ENCODE measurements at regions not wholly inside any gene's neighbourhood (a gene's known extent, or its start where the extent isn't known, plus 50 kb on each side); places are given as distances from the start of the nearest gene placed in this dataset.

GRCh38 chr5:2282034-2282690, 399.4 kb upstream of the IRX4 start:
- DNase-seq, result no peak

GRCh38 chr5:2281446-2281845, 398.7 kb upstream of the IRX4 start:
- no peak for DNase-seq

- DNase-seq, result no peak
These were observed 397.6 kb upstream of the IRX4 start for GRCh38 chr5:2280318-2280717.

- no peak for DNase-seq
These were observed 396.2 kb upstream of the IRX4 start for GRCh38 chr5:2278825-2279456.

GRCh38 chr5:2277886-2278285, 395.2 kb upstream of the IRX4 start:
- DNase-seq, result no peak

GRCh38 chr5:2276101-2276500, 393.4 kb upstream of the IRX4 start:
- no peak for DNase-seq

GRCh38 chr5:2272755-2273154, 390.0 kb upstream of the IRX4 start:
- DNase-seq, result no peak

- no peak for DNase-seq
These were observed 389.3 kb upstream of the IRX4 start for GRCh38 chr5:2272039-2272438.

GRCh38 chr5:2271316-2271715, 388.6 kb upstream of the IRX4 start:
- no peak for DNase-seq

- DNase-seq, result no peak
These were observed 387.7 kb upstream of the IRX4 start for GRCh38 chr5:2270467-2270866.

GRCh38 chr5:2269656-2270055, 386.9 kb upstream of the IRX4 start:
- DNase-seq, result no peak

GRCh38 chr5:2267991-2268390, 385.3 kb upstream of the IRX4 start:
- DNase-seq, result no peak

- DNase-seq, result no peak
These were observed 384.0 kb upstream of the IRX4 start for GRCh38 chr5:2266641-2267240.

- DNase-seq, result no peak
These were observed 382.6 kb upstream of the IRX4 start for GRCh38 chr5:2265341-2265740.

- DNase-seq, result no peak
These were observed 381.0 kb upstream of the IRX4 start for GRCh38 chr5:2263763-2264162.

GRCh38 chr5:2262620-2263019, 379.9 kb upstream of the IRX4 start:
- DNase-seq, result no peak

- DNase-seq, result no peak
These were observed 378.4 kb upstream of the IRX4 start for GRCh38 chr5:2261004-2261703.

GRCh38 chr5:2260211-2261003, 377.7 kb upstream of the IRX4 start:
- no peak for DNase-seq

GRCh38 chr5:2259494-2260107, 376.9 kb upstream of the IRX4 start:
- DNase-seq, result no peak

- DNase-seq, result no peak
These were observed 376.1 kb upstream of the IRX4 start for GRCh38 chr5:2258861-2259260.

GRCh38 chr5:2257326-2258244, 374.9 kb upstream of the IRX4 start:
- no peak for DNase-seq

All from activated CD4-positive, CD25-positive, alpha-beta regulatory T cell (primary cell).